HepG2 (cell line): ENCODE measurements at regions not wholly inside any gene's neighbourhood (a gene's known extent, or its start where the extent isn't known, plus 50 kb on each side); places are given as distances from the start of the nearest gene placed in this dataset.

Experiments used
- ATAC-seq: fragments of 200-7000 bp; cut with Tn5 transposase; 3 replicates; pipeline ENCODE4 v1.9.1; 2020; ENCODE audit warnings: mild to moderate bottlenecking, moderate library complexity
- BruUV-seq: library from RNA; stranded (reverse); fragments of 400-500 nt; replicated peaks from 2 replicates; lab custom pipeline; 2021; lab: Mats Ljungman, UMichigan
- CTCF ChIA-PET: fragments of 300-600 bp; formaldehyde crosslinking; extraction: SDS; loops from one replicate; lab custom pipeline; 2021; ENCODE audit warnings: low total read pairs, inconsistent platforms, low intra/inter-chr PET ratio; lab: Yijun Ruan, JAX
- POLR2A ChIA-PET: fragments of 350-600 bp; sonication (Branson Sonifier 250); formaldehyde crosslinking; loops from one replicate; lab custom pipeline; 2020; ENCODE audit warnings: antibody characterized with exemption, inconsistent platforms; lab: Yijun Ruan, JAX
- DNase-seq: peaks from one replicate; pipeline ENCODE4 v3.0.0-alpha.2; 2015; ENCODE audit warnings: low spot score
- FAIRE-seq: peaks from 3 replicates; lab custom pipeline; 2011; peaks lifted over from hg19 to GRCh38; lab: Jason Lieb, UNC
- H2AFZ ChIP-seq: one replicate; pipeline ENCODE4 v1.6.1; 2011; ENCODE audit warnings: low read length, inconsistent platforms
- H3K27ac ChIP-seq: fragments of 300-600 bp; 3 replicates; pipeline ENCODE4 v1.8.0; 2011; ENCODE audit warnings: mixed run types, mild to moderate bottlenecking, mixed read lengths, low read length, inconsistent platforms; ENCODE audit not compliant: insufficient read depth; ENCODE audit errors: extremely low read length
- H3K27me3 ChIP-seq, 2 experiments: fragments of 200-600 bp in 1 of 2; 2 replicates in 1 of 2; 3 replicates in 1 of 2; pipeline versions ENCODE4 v1.6.0 to v1.8.0; 2011; ENCODE audit warnings: low read length in 2 of 2, mild to moderate bottlenecking in 2 of 2, moderate library complexity in 2 of 2, inconsistent platforms in 1 of 2; ENCODE audit not compliant: insufficient read depth in 2 of 2, control insufficient read depth in 1 of 2
- H3K36me3 ChIP-seq, 2 experiments: fragments of 200-600 bp in 1 of 2; replicated peaks in 1 of 2; 2 replicates in 1 of 2; 3 replicates in 1 of 2; pipeline versions ENCODE4 v1.5.1 to v1.8.0; 2011; ENCODE audit warnings: low read length in 2 of 2, inconsistent platforms in 1 of 2; ENCODE audit not compliant: insufficient read depth in 2 of 2, control insufficient read depth in 1 of 2
- H3K4me1 ChIP-seq: 2 replicates; pipeline ENCODE4 v1.5.1; 2012; ENCODE audit warnings: low read length, inconsistent platforms; ENCODE audit not compliant: insufficient read depth
- H3K4me2 ChIP-seq: 2 replicates; pipeline ENCODE4 v1.6.0; 2011; ENCODE audit warnings: low read depth, low read length, inconsistent platforms
- H3K4me3 ChIP-seq, 3 experiments: fragments of 200-600 bp in 1 of 3; sonication (generic), shearing (Covaris generic) in 1 of 3; replicated peaks in 1 of 3; 2 replicates each; pipeline ENCODE4 v1.5.1; 2011 to 2016; ENCODE audit warnings: low read length in 3 of 3, inconsistent platforms in 2 of 3, low read depth in 2 of 3, mild to moderate bottlenecking in 2 of 3, control low read depth in 1 of 3, mixed read lengths in 1 of 3; ENCODE audit not compliant: insufficient read depth in 1 of 3
- H3K79me2 ChIP-seq: one replicate; pipeline ENCODE4 v1.6.1; 2011; ENCODE audit warnings: low read length, inconsistent platforms; ENCODE audit not compliant: insufficient read depth
- H3K9ac ChIP-seq: 2 replicates; pipeline ENCODE4 v1.6.0; 2011; ENCODE audit warnings: mild to moderate bottlenecking, low read depth, low read length, inconsistent platforms; ENCODE audit not compliant: insufficient read depth
- H3K9me3 ChIP-seq: 2 replicates; pipeline ENCODE4 v1.5.1; 2012; ENCODE audit warnings: mild to moderate bottlenecking, low read length
- H4K20me1 ChIP-seq: 2 replicates; pipeline ENCODE4 v1.6.0; 2011; ENCODE audit warnings: inconsistent platforms, mild to moderate bottlenecking, low read length, moderate library complexity; ENCODE audit not compliant: insufficient read depth
- CENPT ChIP-seq: sonication (generic); formaldehyde crosslinking; IDR thresholded peaks from 2 replicates; pipeline ENCODE4 v1.8.0; 2022; ENCODE audit warnings: low read depth, mild to moderate bottlenecking, moderate library complexity, missing genetic modification reagents
- CERS6 ChIP-seq: sonication (generic); formaldehyde crosslinking; IDR thresholded peaks from 2 replicates; pipeline ENCODE4 v1.5.0; 2020; ENCODE audit warnings: missing genetic modification reagents
- EZH2 ChIP-seq: conservative IDR thresholded peaks from 2 replicates; pipeline ENCODE4 v1.6.1; 2012; ENCODE audit warnings: mild to moderate bottlenecking, low read depth, low read length, moderate library complexity
- FOXJ3 ChIP-seq: sonication (generic); formaldehyde crosslinking; IDR thresholded peaks from 2 replicates; pipeline ENCODE4 v1.4.0; 2020; ENCODE audit warnings: missing genetic modification reagents, mild to moderate bottlenecking, borderline replicate concordance
- KAT2B ChIP-seq: fragments of 150-350 bp; IDR thresholded peaks from 2 replicates; pipeline ENCODE4 v1.6.1; 2014; ENCODE audit warnings: low read depth, low read length, borderline replicate concordance
- MAFG ChIP-seq: sonication (generic); formaldehyde crosslinking; IDR thresholded peaks from 2 replicates; pipeline ENCODE4 v1.5.1; 2020; ENCODE audit warnings: mild to moderate bottlenecking, missing genetic modification reagents
- PLSCR1 ChIP-seq: sonication (generic); formaldehyde crosslinking; IDR thresholded peaks from 2 replicates; pipeline ENCODE4 v1.5.0; 2020; ENCODE audit warnings: missing genetic modification reagents, mild to moderate bottlenecking, borderline replicate concordance
- RBAK ChIP-seq: sonication (generic); formaldehyde crosslinking; IDR thresholded peaks from 2 replicates; pipeline ENCODE4 v1.5.1; 2020; ENCODE audit warnings: mild to moderate bottlenecking, missing genetic modification reagents
- TOPORS ChIP-seq: sonication (generic); formaldehyde crosslinking; IDR thresholded peaks from 2 replicates; pipeline ENCODE4 v1.8.0; 2023; ENCODE audit warnings: mild to moderate bottlenecking, missing genetic modification reagents
- ZNF557 ChIP-seq: sonication (generic); formaldehyde crosslinking; IDR thresholded peaks from 2 replicates; pipeline ENCODE4 v1.4.0; 2020; ENCODE audit warnings: missing genetic modification reagents
- ZNF615 ChIP-seq: sonication (generic); formaldehyde crosslinking; IDR thresholded peaks from 2 replicates; pipeline ENCODE4 v1.5.0; 2020; ENCODE audit warnings: mild to moderate bottlenecking, missing genetic modification reagents, borderline replicate concordance
- ZNF616 ChIP-seq: sonication (generic); formaldehyde crosslinking; IDR thresholded peaks from 2 replicates; pipeline ENCODE4 v1.5.0; 2020; ENCODE audit warnings: low read depth, mild to moderate bottlenecking, missing genetic modification reagents
- ZNF747 ChIP-seq: sonication (generic); formaldehyde crosslinking; IDR thresholded peaks from 2 replicates; pipeline ENCODE4 v1.8.1; 2023; ENCODE audit warnings: missing genetic modification reagents, mild to moderate bottlenecking, borderline replicate concordance
- ZXDC ChIP-seq: sonication (generic); formaldehyde crosslinking; IDR thresholded peaks from 2 replicates; pipeline ENCODE4 v1.5.0; 2020; ENCODE audit warnings: mild to moderate bottlenecking, missing genetic modification reagents
- WGBS: methylation state at CpG from one replicate; pipeline ENCODE4 v1.1.6; 2017; ENCODE audit warnings: low lambda C conversion rate; 5-methylcytosine and 5-hydroxymethylcytosine counted together
- in situ Hi-C: cut with HindIII; loops from 2 replicates; pipeline ENCODE4 v1.10.0; 2017; ENCODE audit warnings: low pct_unique_long_range_greater_than_20kb; ENCODE audit not compliant: extremely low pct_ligation_motif_present
- intact Hi-C: fragments of 100-400 bp; cut with micrococcal nuclease; formaldehyde crosslinking; loops from one replicate; pipeline ENCODE4 v1.10.0; 2022; ENCODE audit not compliant: unreplicated experiment
- TF ChIP-seq, protein P1 (sequence below): sonication (generic); formaldehyde crosslinking; IDR thresholded peaks from 2 replicates; pipeline ENCODE4 v1.4.0; 2020; ENCODE audit warnings: low read depth, mild to moderate bottlenecking, missing genetic modification reagents

DNA sequence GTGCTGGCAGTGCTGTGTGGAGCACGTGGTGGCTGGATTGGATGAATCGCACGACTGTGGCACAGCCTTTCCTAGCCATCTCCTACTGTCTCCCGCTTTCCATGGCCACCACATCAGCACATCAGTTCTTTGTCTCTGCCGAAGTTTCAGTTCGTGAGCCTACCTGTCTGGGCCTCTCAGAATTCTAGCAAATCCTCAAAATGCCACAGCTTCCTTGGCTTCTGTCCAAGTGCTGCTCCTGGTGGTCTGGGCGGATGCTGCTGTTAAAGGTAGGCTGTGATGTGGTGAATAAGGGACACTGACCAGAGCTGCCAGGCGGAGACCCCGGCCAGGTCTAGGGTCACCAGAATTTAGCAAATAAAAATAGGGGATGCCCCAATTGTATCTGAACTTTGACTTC, 237.4 kb downstream of the LPIN1 start:
- no peaks in the 10 kb centered on the region for H3K4me1 ChIP-seq
- FAIRE-seq = no peak
- no peak overlapping the region for H3K27ac ChIP-seq
- TF ChIP-seq EZH2 = no peak
- no peak for TF ChIP-seq KAT2B
- TF ChIP-seq ZNF747 (CRISPR knock-in tag) = no peak
- no peak for TF ChIP-seq ZNF557 (CRISPR knock-in tag)
- TF ChIP-seq TOPORS (CRISPR knock-in tag) = no peak
- TF ChIP-seq, protein P1, sequence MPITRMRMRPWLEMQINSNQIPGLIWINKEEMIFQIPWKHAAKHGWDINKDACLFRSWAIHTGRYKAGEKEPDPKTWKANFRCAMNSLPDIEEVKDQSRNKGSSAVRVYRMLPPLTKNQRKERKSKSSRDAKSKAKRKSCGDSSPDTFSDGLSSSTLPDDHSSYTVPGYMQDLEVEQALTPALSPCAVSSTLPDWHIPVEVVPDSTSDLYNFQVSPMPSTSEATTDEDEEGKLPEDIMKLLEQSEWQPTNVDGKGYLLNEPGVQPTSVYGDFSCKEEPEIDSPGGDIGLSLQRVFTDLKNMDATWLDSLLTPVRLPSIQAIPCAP = no peak
- no peak for TF ChIP-seq PLSCR1 (CRISPR knock-in tag)
- TF ChIP-seq ZNF616 (CRISPR knock-in tag) = no peak
- TF ChIP-seq RBAK (CRISPR knock-in tag) = no peak
- TF ChIP-seq MAFG = no peak
- no peak for TF ChIP-seq ZXDC
- TF ChIP-seq CERS6 (CRISPR knock-in tag) = no peak
- no peak for TF ChIP-seq FOXJ3 (CRISPR knock-in tag)
- TF ChIP-seq ZNF615 = no peak
- TF ChIP-seq CENPT (CRISPR knock-in tag) = no peak
- TF ChIP-seq, all 625 proteins: peak for 0
- no peaks in the 10 kb centered on the region for H3K9me3 ChIP-seq
- H3K27me3 ChIP-seq = peaks cover 0 to 20% of the 10 kb centered on the region in 2 experiments; a peak in 3 of 5 replicates
- CTCF ChIA-PET = no interaction called here
- WGBS = 39% methylated on average over 7 of the region's 9 CpGs
- no peak for ATAC-seq
- H3K79me2 ChIP-seq = no peaks in the 10 kb centered on the region
- POLR2A ChIA-PET = no interaction called here
- H3K4me2 ChIP-seq = no peak overlapping the region
- H3K9ac ChIP-seq = no peak overlapping the region
- H4K20me1 ChIP-seq = no peaks in the 10 kb centered on the region
- H3K36me3 ChIP-seq = no peaks in the 10 kb centered on the region
- DNase-seq = no peak
- H3K4me3 ChIP-seq = no peak overlapping the region
- intact Hi-C loops (no loop called here), in situ Hi-C loops (no loop called here)
- H2AFZ ChIP-seq = no peak overlapping the region
- no TSS peak for BruUV-seq
